OCI-LY3 (cell line): ENCODE measurements at regions not wholly inside any gene's neighbourhood (a gene's known extent, or its start where the extent isn't known, plus 50 kb on each side); places are given as distances from the start of the nearest gene placed in this dataset.

Experiments
- EZH2phosphoT487 ChIP-seq: fragments of 200-600 bp; shearing (Covaris generic); IDR thresholded peaks from 2 replicates; pipeline ENCODE4 v1.6.1; 2018; ENCODE audit warnings: antibody characterized with exemption, mixed run types, low read depth
- TF ChIP-seq, protein P1 (sequence below): fragments of 200-600, 300-600 bp; sonication (generic); IDR thresholded peaks from 2 replicates; pipeline ENCODE4 v1.5.1; 2014; ENCODE audit warnings: antibody characterized with exemption, low read length, low read depth

DNA sequence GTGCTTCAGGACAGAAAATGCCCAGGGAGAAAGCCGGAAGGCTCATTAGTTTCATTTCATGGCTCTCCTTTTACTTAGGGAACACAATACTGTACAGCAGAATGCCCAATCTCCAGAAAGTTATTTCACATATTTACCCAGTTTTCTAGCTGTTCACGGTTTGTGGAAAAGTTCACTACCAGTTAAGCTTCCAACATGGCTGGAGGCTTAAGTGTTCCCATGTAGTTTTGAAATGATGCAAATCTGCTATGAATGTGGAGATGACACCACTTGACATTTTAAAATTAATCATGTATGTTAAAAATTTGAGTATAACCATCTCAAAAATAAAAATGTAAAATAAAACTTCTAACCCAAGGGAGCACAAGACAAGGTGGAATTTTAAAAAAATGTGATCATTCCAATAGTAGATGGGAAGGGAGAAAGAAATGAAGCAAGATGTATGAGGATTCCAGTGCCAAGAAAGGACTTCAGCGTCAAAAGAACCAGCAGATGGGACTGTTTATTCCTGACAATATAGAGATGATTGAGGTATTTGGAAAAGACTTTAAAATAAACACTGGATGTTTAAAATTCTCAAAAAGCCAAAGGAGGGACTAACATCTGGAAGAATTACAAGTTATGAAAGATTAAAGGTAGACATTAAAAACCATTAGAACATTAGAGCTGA lies 60.9 kb upstream of the OSR1 start:
- TF ChIP-seq, protein P1, sequence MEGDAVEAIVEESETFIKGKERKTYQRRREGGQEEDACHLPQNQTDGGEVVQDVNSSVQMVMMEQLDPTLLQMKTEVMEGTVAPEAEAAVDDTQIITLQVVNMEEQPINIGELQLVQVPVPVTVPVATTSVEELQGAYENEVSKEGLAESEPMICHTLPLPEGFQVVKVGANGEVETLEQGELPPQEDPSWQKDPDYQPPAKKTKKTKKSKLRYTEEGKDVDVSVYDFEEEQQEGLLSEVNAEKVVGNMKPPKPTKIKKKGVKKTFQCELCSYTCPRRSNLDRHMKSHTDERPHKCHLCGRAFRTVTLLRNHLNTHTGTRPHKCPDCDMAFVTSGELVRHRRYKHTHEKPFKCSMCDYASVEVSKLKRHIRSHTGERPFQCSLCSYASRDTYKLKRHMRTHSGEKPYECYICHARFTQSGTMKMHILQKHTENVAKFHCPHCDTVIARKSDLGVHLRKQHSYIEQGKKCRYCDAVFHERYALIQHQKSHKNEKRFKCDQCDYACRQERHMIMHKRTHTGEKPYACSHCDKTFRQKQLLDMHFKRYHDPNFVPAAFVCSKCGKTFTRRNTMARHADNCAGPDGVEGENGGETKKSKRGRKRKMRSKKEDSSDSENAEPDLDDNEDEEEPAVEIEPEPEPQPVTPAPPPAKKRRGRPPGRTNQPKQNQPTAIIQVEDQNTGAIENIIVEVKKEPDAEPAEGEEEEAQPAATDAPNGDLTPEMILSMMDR: no peak
- TF ChIP-seq EZH2phosphoT487: no peak
